Fibroblast of lung (primary cell): ENCODE measurements at regions not wholly inside any gene's neighbourhood (a gene's known extent, or its start where the extent isn't known, plus 50 kb on each side); places are given as distances from the start of the nearest gene placed in this dataset.

Source experiments
- EZH2 ChIP-seq: IDR thresholded peaks from 2 replicates; pipeline ENCODE4 v1.5.1; 2012; ENCODE audit warnings: low read length, control low read depth, mild to moderate bottlenecking; ENCODE audit errors: missing control alignments
- TF ChIP-seq, protein P1 (sequence below), 2 donors: IDR thresholded peaks in 1 of 2; conservative IDR thresholded peaks in 1 of 2; 1 replicate in 1 of 2; 2 replicates in 1 of 2; pipeline ENCODE4 v1.5.1; 2011 to 2012; ENCODE audit warnings: low read length in 2 of 2, control low read depth in 1 of 2, inconsistent platforms in 1 of 2, low read depth in 1 of 2, mild to moderate bottlenecking in 1 of 2

DNA sequence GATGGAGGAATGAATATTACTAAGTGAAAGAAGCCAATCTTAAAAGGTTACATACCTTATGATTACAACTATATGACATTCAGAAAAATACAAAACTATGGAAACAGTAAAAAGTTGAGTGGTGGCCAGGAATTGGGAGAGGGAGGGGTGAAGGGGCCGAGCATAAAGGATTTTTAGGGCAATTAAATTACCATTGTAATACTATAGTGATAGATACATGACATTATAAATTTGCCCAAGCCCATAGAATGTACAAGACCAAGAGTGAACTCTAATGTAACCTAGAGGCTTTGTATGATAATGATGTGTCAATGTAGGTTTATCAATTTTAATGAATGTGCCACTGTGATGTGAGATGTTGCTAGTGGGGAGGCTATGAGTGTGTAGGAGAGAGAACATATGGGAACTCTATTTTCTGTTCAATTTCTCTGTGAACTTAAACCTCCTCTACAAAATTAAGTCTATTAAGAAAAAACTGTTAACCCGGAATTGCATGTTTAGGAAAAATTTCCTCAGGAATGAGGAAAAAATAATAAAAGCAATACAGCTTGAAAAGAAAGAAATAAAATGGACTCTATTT lies 541.9 kb upstream of the UBE2E2 start:
- TF ChIP-seq, protein P1, sequence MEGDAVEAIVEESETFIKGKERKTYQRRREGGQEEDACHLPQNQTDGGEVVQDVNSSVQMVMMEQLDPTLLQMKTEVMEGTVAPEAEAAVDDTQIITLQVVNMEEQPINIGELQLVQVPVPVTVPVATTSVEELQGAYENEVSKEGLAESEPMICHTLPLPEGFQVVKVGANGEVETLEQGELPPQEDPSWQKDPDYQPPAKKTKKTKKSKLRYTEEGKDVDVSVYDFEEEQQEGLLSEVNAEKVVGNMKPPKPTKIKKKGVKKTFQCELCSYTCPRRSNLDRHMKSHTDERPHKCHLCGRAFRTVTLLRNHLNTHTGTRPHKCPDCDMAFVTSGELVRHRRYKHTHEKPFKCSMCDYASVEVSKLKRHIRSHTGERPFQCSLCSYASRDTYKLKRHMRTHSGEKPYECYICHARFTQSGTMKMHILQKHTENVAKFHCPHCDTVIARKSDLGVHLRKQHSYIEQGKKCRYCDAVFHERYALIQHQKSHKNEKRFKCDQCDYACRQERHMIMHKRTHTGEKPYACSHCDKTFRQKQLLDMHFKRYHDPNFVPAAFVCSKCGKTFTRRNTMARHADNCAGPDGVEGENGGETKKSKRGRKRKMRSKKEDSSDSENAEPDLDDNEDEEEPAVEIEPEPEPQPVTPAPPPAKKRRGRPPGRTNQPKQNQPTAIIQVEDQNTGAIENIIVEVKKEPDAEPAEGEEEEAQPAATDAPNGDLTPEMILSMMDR (conservative IDR thresholded peaks at IDR 0.05 in 1 of 2, IDR thresholded peaks at IDR 0.05 in 1 of 2; ENCODE audit: low read depth in 1 of 2, low read length in 2 of 2) = no peak
- no peak for TF ChIP-seq EZH2
